Neural progenitor cell (in vitro differentiated cells): ENCODE measurements at regions not wholly inside any gene's neighbourhood (a gene's known extent, or its start where the extent isn't known, plus 50 kb on each side); places are given as distances from the start of the nearest gene placed in this dataset.

ENCODE experiments used
- CTCF ChIP-seq: fragments of 200-600 bp; sonication (generic); IDR thresholded peaks from 2 replicates; pipeline ENCODE4 v1.5.1; 2017; ENCODE audit warnings: antibody characterized with exemption, mild to moderate bottlenecking
- EZH2 ChIP-seq: fragments of 200-600 bp; sonication (generic); IDR thresholded peaks from 2 replicates; pipeline ENCODE4 v1.6.1; 2017; ENCODE audit warnings: antibody characterized with exemption, mild to moderate bottlenecking, moderate library complexity

GRCh38 chr1:116266864-116267212 lies 106.2 kb upstream of the ATP1A1 start:
- no peak for TF ChIP-seq CTCF
- no peak for TF ChIP-seq EZH2
